ENCODE measurements at regions not wholly inside any gene's neighbourhood (a gene's known extent, or its start where the extent isn't known, plus 50 kb on each side); places are given as distances from the start of the nearest gene placed in this dataset.
"Not testable (repeated sequence)": the region's sequence is repeated elsewhere in the genome, so short reads cannot be mapped to it uniquely, and the experiment has no call there.

GRCh38 chr2:121058852-121059558 lies 226.0 kb downstream of the TFCP2L1 start:
- Mint-ChIP-seq H3K4me1 (ENCODE audit: low read depth) (no peaks in the 10 kb centered on the region), H3K27ac (no peak overlapping the region), H3K9me3 (no peaks in the 10 kb centered on the region), H3K36me3 (ENCODE audit: low read depth) (no peaks in the 10 kb centered on the region), H3K27me3 (ENCODE audit: low read depth) (no peaks in the 10 kb centered on the region), H3K4me3 (no peak overlapping the region)
- intact Hi-C loops (cut with micrococcal nuclease) = no loop called here
- CTCF ChIA-PET = interaction anchor here (0.7 to 1.7 kb wide), 2 partner anchors 21 to 145 kb away, joined by 3 to 5 read pairs; no protein-coding TSS in a partner anchor
- DNase-seq = no peak

- Mint-ChIP-seq H3K27ac (no peak overlapping the region), H3K4me1 (ENCODE audit: low read depth) (no peaks in the 10 kb centered on the region)
- CTCF ChIA-PET = interaction anchor here (0.7 to 1.7 kb wide), 2 partner anchors 20 to 146 kb away, joined by 3 to 5 read pairs; no protein-coding TSS in a partner anchor
Observed at GRCh38 chr2:121059651-121060649, 225.1 kb downstream of the TFCP2L1 start.

GRCh38 chr2:121061633-121062032 lies 223.4 kb downstream of the TFCP2L1 start:
- H3K27ac Mint-ChIP-seq = no peak overlapping the region
- CTCF ChIA-PET = interaction anchor here (1.0 kb wide), 1 partner anchor 15 kb away, joined by 4 read pairs; no protein-coding TSS in a partner anchor
- no peaks in the 10 kb centered on the region for H3K9me3 Mint-ChIP-seq
- peaks cover 4% of the 10 kb centered on the region for H3K27me3 Mint-ChIP-seq (ENCODE audit: low read depth)
- intact Hi-C loops (cut with micrococcal nuclease) = no loop called here
- H3K4me3 Mint-ChIP-seq = no peak overlapping the region
- H3K4me1 Mint-ChIP-seq (ENCODE audit: low read depth) = no peaks in the 10 kb centered on the region
- DNase-seq = no peak
- H3K36me3 Mint-ChIP-seq (ENCODE audit: low read depth) = no peaks in the 10 kb centered on the region

More at GRCh38 chr2:121059651-121060649, 225.1 kb downstream of the TFCP2L1 start:
- intact Hi-C loops (cut with micrococcal nuclease) = no loop called here
- no peaks in the 10 kb centered on the region for H3K36me3 Mint-ChIP-seq (ENCODE audit: low read depth)
- H3K4me3 Mint-ChIP-seq = no peak overlapping the region
- DNase-seq = no peak
- H3K9me3 Mint-ChIP-seq = no peaks in the 10 kb centered on the region
- peaks cover 4% of the 10 kb centered on the region for H3K27me3 Mint-ChIP-seq (ENCODE audit: low read depth)

- Mint-ChIP-seq H3K36me3 (ENCODE audit: low read depth) (no peaks in the 10 kb centered on the region), H3K4me3 (no peak overlapping the region), H3K27me3 (ENCODE audit: low read depth) (peaks cover 4% of the 10 kb centered on the region), H3K4me1 (ENCODE audit: low read depth) (no peaks in the 10 kb centered on the region), H3K9me3 (no peaks in the 10 kb centered on the region), H3K27ac (no peak overlapping the region)
- CTCF ChIA-PET = interaction anchor here (1.3 kb wide), 1 partner anchor 13 kb away, joined by 3 read pairs; no protein-coding TSS in a partner anchor
- no peak for DNase-seq
- intact Hi-C loops (cut with micrococcal nuclease) = no loop called here
Observed at GRCh38 chr2:121063471-121063870, 221.5 kb downstream of the TFCP2L1 start.

- no peak overlapping the region for H3K27ac Mint-ChIP-seq
- no peaks in the 10 kb centered on the region for H3K36me3 Mint-ChIP-seq (ENCODE audit: low read depth)
- H3K4me3 Mint-ChIP-seq = no peak overlapping the region
- CTCF ChIA-PET = interaction anchor here (0.6 to 1.3 kb wide), 2 partner anchors 13 to 72 kb away, joined by 3 read pairs; no protein-coding TSS in a partner anchor
- H3K27me3 Mint-ChIP-seq (ENCODE audit: low read depth) = peaks cover 4% of the 10 kb centered on the region
- no peaks in the 10 kb centered on the region for H3K9me3 Mint-ChIP-seq
- no peak for DNase-seq
- H3K4me1 Mint-ChIP-seq (ENCODE audit: low read depth) = no peaks in the 10 kb centered on the region
- intact Hi-C loops (cut with micrococcal nuclease) = no loop called here
Observed at GRCh38 chr2:121064186-121064585, 220.8 kb downstream of the TFCP2L1 start.

- DNase-seq = no peak
- peaks cover 4% of the 10 kb centered on the region for H3K27me3 Mint-ChIP-seq (ENCODE audit: low read depth)
- no peaks in the 10 kb centered on the region for H3K4me1 Mint-ChIP-seq (ENCODE audit: low read depth)
- H3K4me3 Mint-ChIP-seq = no peak overlapping the region
- intact Hi-C loops (cut with micrococcal nuclease) = no loop called here
- no peak overlapping the region for H3K27ac Mint-ChIP-seq
- no peaks in the 10 kb centered on the region for H3K36me3 Mint-ChIP-seq (ENCODE audit: low read depth)
- CTCF ChIA-PET = no interaction called here
- H3K9me3 Mint-ChIP-seq = no peaks in the 10 kb centered on the region
Observed at GRCh38 chr2:121065239-121065638, 219.8 kb downstream of the TFCP2L1 start.

- intact Hi-C loops (cut with micrococcal nuclease) = no loop called here
- peaks cover 4% of the 10 kb centered on the region for H3K27me3 Mint-ChIP-seq (ENCODE audit: low read depth)
- no peak for DNase-seq
- no peak overlapping the region for H3K4me3 Mint-ChIP-seq
- H3K27ac Mint-ChIP-seq = no peak overlapping the region
- H3K9me3 Mint-ChIP-seq = no peaks in the 10 kb centered on the region
- no peaks in the 10 kb centered on the region for H3K4me1 Mint-ChIP-seq (ENCODE audit: low read depth)
- H3K36me3 Mint-ChIP-seq (ENCODE audit: low read depth) = no peaks in the 10 kb centered on the region
- CTCF ChIA-PET = interaction anchor here (0.9 kb wide), 1 partner anchor 13 kb away, joined by 3 read pairs; no protein-coding TSS in a partner anchor
Observed at GRCh38 chr2:121066526-121066925, 218.5 kb downstream of the TFCP2L1 start.

- CTCF ChIA-PET = interaction anchor here (1.5 to 2.0 kb wide), 2 partner anchors 8 to 373 kb away, joined by 5 to 7 read pairs; no protein-coding TSS in a partner anchor
- intact Hi-C loops (cut with micrococcal nuclease) = no loop called here
- Mint-ChIP-seq H3K4me3 (no peak overlapping the region), H3K27me3 (ENCODE audit: low read depth) (peaks cover 6% of the 10 kb centered on the region), H3K9me3 (no peaks in the 10 kb centered on the region), H3K27ac (no peak overlapping the region), H3K4me1 (ENCODE audit: low read depth) (no peaks in the 10 kb centered on the region), H3K36me3 (ENCODE audit: low read depth) (no peaks in the 10 kb centered on the region)
- DNase-seq = no peak
Observed at GRCh38 chr2:121068851-121069250, 216.2 kb downstream of the TFCP2L1 start.

GRCh38 chr2:121069434-121069969 lies 215.5 kb downstream of the TFCP2L1 start:
- H3K9me3 Mint-ChIP-seq = no peaks in the 10 kb centered on the region
- intact Hi-C loops (cut with micrococcal nuclease) = no loop called here
- no peaks in the 10 kb centered on the region for H3K36me3 Mint-ChIP-seq (ENCODE audit: low read depth)
- peaks cover 7% of the 10 kb centered on the region for H3K27me3 Mint-ChIP-seq (ENCODE audit: low read depth)
- H3K4me3 Mint-ChIP-seq = no peak overlapping the region
- no peaks in the 10 kb centered on the region for H3K4me1 Mint-ChIP-seq (ENCODE audit: low read depth)
- CTCF ChIA-PET = no interaction called here
- no peak for DNase-seq
- no peak overlapping the region for H3K27ac Mint-ChIP-seq

GRCh38 chr2:121070061-121070460 lies 214.9 kb downstream of the TFCP2L1 start:
- not testable (repeated sequence) for H3K4me1 Mint-ChIP-seq (ENCODE audit: low read depth); H3K27me3 Mint-ChIP-seq (ENCODE audit: low read depth); H3K9me3 Mint-ChIP-seq; H3K4me3 Mint-ChIP-seq; H3K27ac Mint-ChIP-seq; DNase-seq; H3K36me3 Mint-ChIP-seq (ENCODE audit: low read depth)
- CTCF ChIA-PET = interaction anchor here (0.6 to 1.2 kb wide), 4 partner anchors 9 to 1144 kb away, joined by 3 to 6 read pairs (median 4); no protein-coding TSS in a partner anchor
- intact Hi-C loops (cut with micrococcal nuclease) = loop anchor here (2.0 kb wide), 1 partner anchor 335 kb away; the partner anchor contains the start of gene GLI2

GRCh38 chr2:121071034-121071504 lies 213.9 kb downstream of the TFCP2L1 start:
- intact Hi-C loops (cut with micrococcal nuclease) = loop anchor here (1.0 to 2.0 kb wide), 2 partner anchors 336 to 376 kb away; partner anchors contain the start of gene GLI2
- CTCF ChIA-PET = interaction anchor here (0.6 to 1.7 kb wide), 4 partner anchors 8 to 376 kb away, joined by 3 to 9 read pairs (median 4); no protein-coding TSS in a partner anchor
- peak; percentile 70 for DNase-seq
- H3K4me1 Mint-ChIP-seq (ENCODE audit: low read depth) = no peaks in the 10 kb centered on the region
- no peaks in the 10 kb centered on the region for H3K36me3 Mint-ChIP-seq (ENCODE audit: low read depth)
- peaks cover 12% of the 10 kb centered on the region for H3K27me3 Mint-ChIP-seq (ENCODE audit: low read depth)
- H3K9me3 Mint-ChIP-seq = no peaks in the 10 kb centered on the region
- no peak overlapping the region for H3K27ac Mint-ChIP-seq
- no peak overlapping the region for H3K4me3 Mint-ChIP-seq

- no peak overlapping the region for H3K4me3 Mint-ChIP-seq
Observed at GRCh38 chr2:121072784-121073183, 212.2 kb downstream of the TFCP2L1 start.

More at GRCh38 chr2:121072784-121073183, 212.2 kb downstream of the TFCP2L1 start:
- CTCF ChIA-PET = no interaction called here
- Mint-ChIP-seq H3K27ac (no peak overlapping the region), H3K4me1 (ENCODE audit: low read depth) (no peaks in the 10 kb centered on the region), H3K9me3 (no peaks in the 10 kb centered on the region), H3K36me3 (ENCODE audit: low read depth) (no peaks in the 10 kb centered on the region), H3K27me3 (ENCODE audit: low read depth) (peaks cover 18% of the 10 kb centered on the region)
- intact Hi-C loops (cut with micrococcal nuclease) = no loop called here
- no peak for DNase-seq

All from activated naive CD4-positive, alpha-beta T cell treated with anti-CD3 and anti-CD28 coated beads for 36 hours (primary cell).